T1000 (cell line): ENCODE measurements at regions not wholly inside any gene's neighbourhood (a gene's known extent, or its start where the extent isn't known, plus 50 kb on each side); places are given as distances from the start of the nearest gene placed in this dataset.
"Not testable (repeated sequence)": the region's sequence is repeated elsewhere in the genome, so short reads cannot be mapped to it uniquely, and the experiment has no call there.

Source experiments
- DNase-seq: peaks from one replicate; lab custom pipeline; 2025; ENCODE audit warnings: mixed read lengths; lab: John Stamatoyannopoulos, UW

GRCh38 chr16:5979905-5980550 is 882.4 kb upstream of the EEF2KMT start:
- no peak for DNase-seq

GRCh38 chr16:5977329-5977728 is 879.7 kb upstream of the EEF2KMT start:
- no peak for DNase-seq

- DNase-seq: no peak
Measured at GRCh38 chr16:5972747-5973146, 875.2 kb upstream of the EEF2KMT start.

- no peak for DNase-seq
Measured at GRCh38 chr16:5971924-5972323, 874.3 kb upstream of the EEF2KMT start.

GRCh38 chr16:5971106-5971505 is 873.5 kb upstream of the EEF2KMT start:
- no peak for DNase-seq

- no peak for DNase-seq
Measured at GRCh38 chr16:5966004-5966403, 868.4 kb upstream of the EEF2KMT start.

GRCh38 chr16:5965321-5965720 is 867.7 kb upstream of the EEF2KMT start:
- DNase-seq: no peak

- DNase-seq: no peak
Measured at GRCh38 chr16:5951486-5951885, 853.9 kb upstream of the EEF2KMT start.

- no peak for DNase-seq
Measured at GRCh38 chr16:5944971-5945370, 847.4 kb upstream of the EEF2KMT start.

GRCh38 chr16:5938607-5939006 is 841.0 kb upstream of the EEF2KMT start:
- no peak for DNase-seq

GRCh38 chr16:5932906-5933305 is 835.3 kb upstream of the EEF2KMT start:
- no peak for DNase-seq

- no peak for DNase-seq
Measured at GRCh38 chr16:5928476-5929065, 831.0 kb upstream of the EEF2KMT start.

GRCh38 chr16:5925850-5926249 is 828.3 kb upstream of the EEF2KMT start:
- DNase-seq: no peak

- DNase-seq: no peak
Measured at GRCh38 chr16:5922686-5923085, 825.1 kb upstream of the EEF2KMT start.

- no peak for DNase-seq
Measured at GRCh38 chr16:5918567-5919130, 821.1 kb upstream of the EEF2KMT start.

GRCh38 chr16:5917436-5918195 is 820.0 kb upstream of the EEF2KMT start:
- no peak for DNase-seq

GRCh38 chr16:5916711-5917191 is 819.2 kb upstream of the EEF2KMT start:
- DNase-seq: no peak

GRCh38 chr16:5911241-5911640 is 813.6 kb upstream of the EEF2KMT start:
- no peak for DNase-seq

- DNase-seq: not testable (repeated sequence)
Measured at GRCh38 chr16:5909556-5909955, 812.0 kb upstream of the EEF2KMT start.

- no peak for DNase-seq
Measured at GRCh38 chr16:5907544-5907943, 809.9 kb upstream of the EEF2KMT start.

- DNase-seq: no peak
Measured at GRCh38 chr16:5906351-5906750, 808.8 kb upstream of the EEF2KMT start.

- DNase-seq: no peak
Measured at GRCh38 chr16:5905935-5906334, 808.3 kb upstream of the EEF2KMT start.

GRCh38 chr16:5903832-5904231 is 806.2 kb upstream of the EEF2KMT start:
- no peak for DNase-seq
